Endothelial cell of umbilical vein (primary cell): ENCODE measurements at regions not wholly inside any gene's neighbourhood (a gene's known extent, or its start where the extent isn't known, plus 50 kb on each side); places are given as distances from the start of the nearest gene placed in this dataset.

Experiments
- BruUV-seq: library from RNA; stranded (reverse); fragments of 400-500 nt; replicated peaks from 2 replicates; lab custom pipeline; 2021; lab: Mats Ljungman, UMichigan
- CTCF ChIA-PET: fragments of 300-600, 350-600 bp; sonication (Branson Sonifier 250); formaldehyde crosslinking; loops from one replicate; lab custom pipeline; 2021; ENCODE audit warnings: antibody characterized with exemption, inconsistent platforms; lab: Charles Lee
- POLR2A ChIA-PET: fragments of 300-600, 350-600 bp; sonication (Branson Sonifier 250); formaldehyde crosslinking; loops from one replicate; lab custom pipeline; 2021; ENCODE audit warnings: antibody characterized with exemption, inconsistent platforms; lab: Charles Lee
- DNase-seq: peaks from one replicate; pipeline ENCODE4 v3.0.0-alpha.2; 2011; ENCODE audit warnings: low read depth, low spot score
- FAIRE-seq: peaks from 2 replicates; lab custom pipeline; 2011; peaks lifted over from hg19 to GRCh38; lab: Jason Lieb, UNC
- H2AFZ ChIP-seq: 2 replicates; pipeline ENCODE4 v1.6.0; 2012; ENCODE audit warnings: low read depth, low read length, control low read depth, inconsistent platforms
- H3K27ac ChIP-seq: 2 replicates; pipeline ENCODE4 v1.5.1; 2011; ENCODE audit warnings: low read depth, mild to moderate bottlenecking, control low read depth, low read length, moderate library complexity; ENCODE audit not compliant: insufficient read depth
- H3K27me3 ChIP-seq, 2 experiments: 2 replicates each; pipeline versions ENCODE4 v1.6.0 to v1.6.1; 2011; ENCODE audit warnings: low read length in 2 of 2, mixed read lengths in 1 of 2; ENCODE audit not compliant: control insufficient read depth in 2 of 2, insufficient read depth in 2 of 2
- H3K36me3 ChIP-seq, 2 experiments: 2 replicates in 1 of 2; 3 replicates in 1 of 2; pipeline ENCODE4 v1.5.1; 2011; ENCODE audit warnings: low read length in 2 of 2, mild to moderate bottlenecking in 1 of 2, moderate library complexity in 1 of 2; ENCODE audit not compliant: control insufficient read depth in 2 of 2, insufficient read depth in 2 of 2; ENCODE audit errors: extremely low read depth in 1 of 2
- H3K4me1 ChIP-seq: 3 replicates; pipeline ENCODE4 v1.5.1; 2011; ENCODE audit warnings: mild to moderate bottlenecking, low read length; ENCODE audit not compliant: control insufficient read depth, insufficient read depth; ENCODE audit errors: extremely low read depth
- H3K4me2 ChIP-seq: 2 replicates; pipeline ENCODE4 v1.6.1; 2011; ENCODE audit warnings: low read length, control low read depth, mixed read lengths; ENCODE audit not compliant: insufficient read depth
- H3K4me3 ChIP-seq, 3 experiments: fragments of 200-600 bp in 1 of 3; sonication (generic), shearing (Covaris generic) in 1 of 3; replicated peaks in 1 of 3; 2 replicates each; pipeline ENCODE4 v1.5.1; 2011 to 2016; ENCODE audit warnings: control low read depth in 3 of 3, low read length in 3 of 3, mild to moderate bottlenecking in 2 of 3, inconsistent platforms in 1 of 3, low read depth in 1 of 3, moderate library complexity in 1 of 3; ENCODE audit not compliant: insufficient read depth in 1 of 3
- H3K79me2 ChIP-seq: 2 replicates; pipeline ENCODE4 v1.6.0; 2012; ENCODE audit warnings: low read length, inconsistent platforms; ENCODE audit not compliant: control insufficient read depth, insufficient read depth
- H3K9ac ChIP-seq: replicated peaks from 2 replicates; pipeline ENCODE3; 2011; ENCODE audit warnings: low read length, control low read depth; ENCODE audit not compliant: insufficient read depth; ENCODE audit errors: extremely low read depth
- H3K9me1 ChIP-seq: replicated peaks from 3 replicates; pipeline ENCODE4 v1.6.0; 2011; ENCODE audit warnings: mild to moderate bottlenecking, low read length; ENCODE audit not compliant: control insufficient read depth, insufficient read depth; ENCODE audit errors: extremely low read depth
- H3K9me3 ChIP-seq: replicated peaks from 2 replicates; pipeline ENCODE4 v1.5.1; 2012; ENCODE audit warnings: low read length, inconsistent platforms; ENCODE audit not compliant: control insufficient read depth, insufficient read depth
- H4K20me1 ChIP-seq: replicated peaks from 2 replicates; pipeline ENCODE3; 2011; ENCODE audit warnings: mild to moderate bottlenecking, low read length; ENCODE audit not compliant: control insufficient read depth, insufficient read depth; ENCODE audit errors: extremely low read depth
- EZH2 ChIP-seq: IDR thresholded peaks from 2 replicates; pipeline ENCODE4 v1.6.1; 2012; ENCODE audit warnings: borderline replicate concordance, low read depth, mild to moderate bottlenecking, moderate library complexity, low read length, inconsistent platforms; ENCODE audit not compliant: severe bottlenecking
- FOS ChIP-seq: IDR thresholded peaks from 2 replicates; pipeline ENCODE4 v1.6.1; 2011; ENCODE audit warnings: mild to moderate bottlenecking, low read length, moderate library complexity, borderline replicate concordance; ENCODE audit not compliant: insufficient read depth
- GATA2 ChIP-seq: IDR thresholded peaks from 2 replicates; pipeline ENCODE4 v1.7.0; 2011; ENCODE audit warnings: low read depth, mild to moderate bottlenecking, moderate library complexity, mixed read lengths, low read length; ENCODE audit not compliant: insufficient read length, insufficient read depth
- JUN ChIP-seq: IDR thresholded peaks from 2 replicates; pipeline ENCODE4 v1.6.1; 2011; ENCODE audit warnings: borderline replicate concordance, low read depth; ENCODE audit not compliant: insufficient read length, insufficient read depth
- MYC ChIP-seq: IDR thresholded peaks from one replicate; pipeline ENCODE4 v1.6.1; 2011; ENCODE audit warnings: mild to moderate bottlenecking, low read depth, low read length
- POLR2A ChIP-seq: IDR thresholded peaks from 2 replicates; pipeline ENCODE4 v1.6.1; 2012; ENCODE audit warnings: low read depth, mild to moderate bottlenecking, control low read depth, low read length
- POLR2AphosphoS5 ChIP-seq: IDR thresholded peaks from 2 replicates; pipeline ENCODE4 v1.6.1; 2012; ENCODE audit warnings: low read depth, mild to moderate bottlenecking, control low read depth, low read length, moderate library complexity; ENCODE audit not compliant: insufficient read depth
- dilution Hi-C: fragments of 300-500 bp; cut with MboI; formaldehyde crosslinking; loops from one replicate; pipeline ENCODE4 v1.15.0; 2019; ENCODE audit warnings: low sequenced_read_pairs; ENCODE audit not compliant: extremely low pct_ligation_motif_present
- intact Hi-C: fragments of 100-400 bp; cut with micrococcal nuclease; formaldehyde crosslinking; loops from one replicate; pipeline ENCODE4 v1.10.0; 2022
- TF ChIP-seq, protein P1 (sequence below): IDR thresholded peaks from 2 replicates; pipeline ENCODE4 v1.6.1; 2011; ENCODE audit not compliant: insufficient read depth, insufficient read length
- TF ChIP-seq, protein P2 (sequence below), 2 donors: IDR thresholded peaks; 1 replicate in 1 of 2; 2 replicates in 1 of 2; pipeline ENCODE4 v1.5.1; 2011; ENCODE audit warnings: low read length in 2 of 2, mild to moderate bottlenecking in 2 of 2, moderate library complexity in 2 of 2, control low read depth in 1 of 2, inconsistent platforms in 1 of 2, low read depth in 1 of 2; ENCODE audit not compliant: insufficient read depth in 1 of 2; ENCODE audit errors: extremely low read depth in 1 of 2

DNA sequence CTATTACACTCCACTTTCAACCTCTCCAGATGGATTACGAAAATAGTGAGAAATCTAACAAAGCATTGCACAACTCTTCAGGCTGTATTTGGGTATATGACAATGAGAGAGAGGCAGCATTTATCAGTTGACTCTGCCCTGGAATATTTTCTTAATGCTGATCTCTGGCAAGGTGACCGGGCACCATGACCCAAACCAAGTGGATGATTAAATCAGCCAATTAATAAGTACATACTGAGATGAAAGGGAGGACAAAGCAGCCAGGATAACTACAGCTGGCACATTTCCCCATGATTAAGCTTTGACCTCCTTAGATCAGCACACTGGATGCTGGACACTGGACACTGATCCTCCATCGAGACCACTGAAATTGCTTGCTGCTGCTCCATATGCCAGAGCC is 218.2 kb downstream of the ASCL1 start:
- Histone ChIP-seq H3K4me1 (no peaks in the 10 kb centered on the region), H4K20me1 (no peaks in the 10 kb centered on the region), H3K9ac (no peak overlapping the region), H3K79me2 (no peaks in the 10 kb centered on the region), H2AFZ (no peak overlapping the region), H3K27ac (no peak overlapping the region), H3K9me1 (no peaks in the 10 kb centered on the region), H3K4me2 (no peak overlapping the region), H3K36me3 (no peaks in the 10 kb centered on the region), H3K9me3 (peaks cover 2% of the 10 kb centered on the region), H3K27me3 (no peaks in the 10 kb centered on the region), H3K4me3 (no peak overlapping the region)
- intact Hi-C loops, result no loop called here
- CTCF ChIA-PET, result interaction anchor here (1.1 kb wide), 1 partner anchor 11 kb away, joined by 3 read pairs; no protein-coding TSS in a partner anchor
- TF ChIP-seq, protein P1, sequence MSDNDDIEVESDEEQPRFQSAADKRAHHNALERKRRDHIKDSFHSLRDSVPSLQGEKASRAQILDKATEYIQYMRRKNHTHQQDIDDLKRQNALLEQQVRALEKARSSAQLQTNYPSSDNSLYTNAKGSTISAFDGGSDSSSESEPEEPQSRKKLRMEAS, result no peak
- TF ChIP-seq GATA2 (no peak), EZH2 (no peak), JUN (no peak), FOS (no peak), POLR2AphosphoS5 (no peak), MYC (no peak), POLR2A (no peak)
- TF ChIP-seq, protein P2, sequence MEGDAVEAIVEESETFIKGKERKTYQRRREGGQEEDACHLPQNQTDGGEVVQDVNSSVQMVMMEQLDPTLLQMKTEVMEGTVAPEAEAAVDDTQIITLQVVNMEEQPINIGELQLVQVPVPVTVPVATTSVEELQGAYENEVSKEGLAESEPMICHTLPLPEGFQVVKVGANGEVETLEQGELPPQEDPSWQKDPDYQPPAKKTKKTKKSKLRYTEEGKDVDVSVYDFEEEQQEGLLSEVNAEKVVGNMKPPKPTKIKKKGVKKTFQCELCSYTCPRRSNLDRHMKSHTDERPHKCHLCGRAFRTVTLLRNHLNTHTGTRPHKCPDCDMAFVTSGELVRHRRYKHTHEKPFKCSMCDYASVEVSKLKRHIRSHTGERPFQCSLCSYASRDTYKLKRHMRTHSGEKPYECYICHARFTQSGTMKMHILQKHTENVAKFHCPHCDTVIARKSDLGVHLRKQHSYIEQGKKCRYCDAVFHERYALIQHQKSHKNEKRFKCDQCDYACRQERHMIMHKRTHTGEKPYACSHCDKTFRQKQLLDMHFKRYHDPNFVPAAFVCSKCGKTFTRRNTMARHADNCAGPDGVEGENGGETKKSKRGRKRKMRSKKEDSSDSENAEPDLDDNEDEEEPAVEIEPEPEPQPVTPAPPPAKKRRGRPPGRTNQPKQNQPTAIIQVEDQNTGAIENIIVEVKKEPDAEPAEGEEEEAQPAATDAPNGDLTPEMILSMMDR (IDR thresholded peaks at IDR 0.05; ENCODE audit: extremely low read depth in 1 of 2, insufficient read depth in 1 of 2, low read depth in 1 of 2, low read length in 2 of 2), result no peak
- dilution Hi-C loops, result no loop called here
- POLR2A ChIA-PET, result no interaction called here
- FAIRE-seq, result no peak
- no TSS peak for BruUV-seq
- DNase-seq, result no peak
